Cardiac fibroblast (primary cell): ENCODE measurements at regions not wholly inside any gene's neighbourhood (a gene's known extent, or its start where the extent isn't known, plus 50 kb on each side); places are given as distances from the start of the nearest gene placed in this dataset.
"Not testable (repeated sequence)": the region's sequence is repeated elsewhere in the genome, so short reads cannot be mapped to it uniquely, and the experiment has no call there.

ENCODE experiments used
- DNase-seq, 2 donors: peaks; one replicate each; pipeline versions ENCODE4 v3.0.0 to v3.0.0-alpha.2; 2010; ENCODE audit warnings: low read depth in 2 of 2
- H3K4me3 ChIP-seq, 2 donors: replicated peaks in 1 of 2; 1 replicate in 1 of 2; 2 replicates in 1 of 2; pipeline ENCODE4 v1.5.1; 2011; ENCODE audit warnings: low read depth in 2 of 2, low read length in 2 of 2, mild to moderate bottlenecking in 2 of 2, moderate library complexity in 1 of 2
- TF ChIP-seq, protein P1 (sequence below): IDR thresholded peaks from one replicate; pipeline ENCODE4 v1.5.1; 2011; ENCODE audit warnings: low read depth, mild to moderate bottlenecking, low read length, inconsistent platforms

DNA sequence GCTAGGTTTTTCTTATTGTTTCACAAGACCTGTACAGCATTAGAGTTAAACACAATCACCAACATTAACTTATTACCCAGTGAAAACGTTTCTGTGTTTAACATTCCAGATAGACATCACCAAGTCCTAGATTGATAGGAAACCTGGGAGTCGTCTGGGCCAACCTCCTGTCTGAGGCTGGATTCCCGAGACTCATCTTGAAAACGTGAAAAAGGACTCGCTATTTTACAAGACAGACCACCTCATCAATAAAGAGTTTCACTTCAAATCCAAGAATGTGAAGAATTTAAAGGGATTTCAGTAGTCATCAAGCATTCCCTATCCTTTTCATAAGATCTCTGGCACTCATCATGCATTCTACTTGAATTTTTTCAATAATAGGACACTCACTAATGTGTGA, 626.6 kb downstream of the MCTP2 start:
- TF ChIP-seq, protein P1, sequence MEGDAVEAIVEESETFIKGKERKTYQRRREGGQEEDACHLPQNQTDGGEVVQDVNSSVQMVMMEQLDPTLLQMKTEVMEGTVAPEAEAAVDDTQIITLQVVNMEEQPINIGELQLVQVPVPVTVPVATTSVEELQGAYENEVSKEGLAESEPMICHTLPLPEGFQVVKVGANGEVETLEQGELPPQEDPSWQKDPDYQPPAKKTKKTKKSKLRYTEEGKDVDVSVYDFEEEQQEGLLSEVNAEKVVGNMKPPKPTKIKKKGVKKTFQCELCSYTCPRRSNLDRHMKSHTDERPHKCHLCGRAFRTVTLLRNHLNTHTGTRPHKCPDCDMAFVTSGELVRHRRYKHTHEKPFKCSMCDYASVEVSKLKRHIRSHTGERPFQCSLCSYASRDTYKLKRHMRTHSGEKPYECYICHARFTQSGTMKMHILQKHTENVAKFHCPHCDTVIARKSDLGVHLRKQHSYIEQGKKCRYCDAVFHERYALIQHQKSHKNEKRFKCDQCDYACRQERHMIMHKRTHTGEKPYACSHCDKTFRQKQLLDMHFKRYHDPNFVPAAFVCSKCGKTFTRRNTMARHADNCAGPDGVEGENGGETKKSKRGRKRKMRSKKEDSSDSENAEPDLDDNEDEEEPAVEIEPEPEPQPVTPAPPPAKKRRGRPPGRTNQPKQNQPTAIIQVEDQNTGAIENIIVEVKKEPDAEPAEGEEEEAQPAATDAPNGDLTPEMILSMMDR = no peak
- H3K4me3 ChIP-seq = no peak overlapping the region
- DNase-seq = no peak

DNA sequence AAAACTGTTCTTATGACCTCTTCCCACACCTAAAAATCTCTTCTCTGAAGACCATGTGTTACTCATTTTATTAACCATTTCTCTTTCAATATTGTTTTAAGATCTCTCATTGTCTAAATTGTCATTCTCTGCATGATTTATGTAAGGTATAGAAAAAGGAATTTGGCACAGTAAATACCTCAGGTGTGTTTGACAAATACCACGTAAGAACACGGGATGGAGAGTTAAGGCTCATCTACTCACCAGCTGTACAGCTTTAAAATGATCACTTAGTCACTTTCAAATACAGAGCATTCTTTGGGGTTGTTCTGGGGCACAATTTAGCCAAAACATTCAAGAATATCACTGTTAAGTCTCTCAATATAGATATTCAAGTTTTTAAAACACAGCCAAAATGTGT, 627.1 kb downstream of the MCTP2 start:
- TF ChIP-seq, protein P1 = no peak
- H3K4me3 ChIP-seq = no peak overlapping the region
- no peak for DNase-seq

DNA sequence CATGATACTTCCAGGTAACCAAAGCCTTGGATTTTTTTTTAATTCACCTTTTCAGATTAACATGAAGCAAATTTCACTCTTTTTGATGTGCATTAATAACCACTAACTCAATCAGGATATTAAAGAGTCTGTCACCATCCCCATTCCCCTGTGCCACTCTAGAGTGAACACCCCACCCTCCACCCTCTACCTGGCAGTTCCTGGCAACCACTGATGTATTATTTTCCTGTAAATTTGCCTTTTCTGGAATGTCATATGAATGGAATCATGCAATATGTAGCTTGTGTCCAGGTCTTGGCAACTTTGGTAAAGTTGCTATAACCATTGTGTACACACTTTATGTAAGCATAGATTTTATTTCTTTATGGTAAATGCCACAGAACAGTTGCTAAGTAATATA, 627.6 kb downstream of the MCTP2 start:
- DNase-seq = no peak
- H3K4me3 ChIP-seq = no peak overlapping the region
- TF ChIP-seq, protein P1 = no peak

DNA sequence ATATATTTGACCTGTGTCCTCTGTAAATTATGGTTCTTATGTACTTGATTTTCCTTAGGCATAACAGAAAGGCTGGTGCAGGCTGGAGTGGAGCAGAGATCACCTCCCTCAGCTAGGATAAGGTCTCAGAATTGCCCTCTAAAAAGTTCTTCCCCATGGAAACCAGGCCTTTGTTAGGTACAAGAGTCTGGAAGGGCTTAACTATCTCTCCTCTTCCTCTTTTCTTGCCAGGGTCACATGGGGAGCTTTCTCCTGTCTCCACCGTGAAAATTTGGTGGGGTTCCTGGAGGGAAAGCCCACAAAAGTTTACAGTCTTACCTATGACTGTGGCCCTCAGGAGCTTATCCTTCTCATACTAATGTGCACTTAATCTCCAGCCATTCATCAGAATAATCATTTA, 633.2 kb downstream of the MCTP2 start:
- no peak for DNase-seq
- TF ChIP-seq, protein P1 = no peak
- H3K4me3 ChIP-seq = no peak overlapping the region

DNA sequence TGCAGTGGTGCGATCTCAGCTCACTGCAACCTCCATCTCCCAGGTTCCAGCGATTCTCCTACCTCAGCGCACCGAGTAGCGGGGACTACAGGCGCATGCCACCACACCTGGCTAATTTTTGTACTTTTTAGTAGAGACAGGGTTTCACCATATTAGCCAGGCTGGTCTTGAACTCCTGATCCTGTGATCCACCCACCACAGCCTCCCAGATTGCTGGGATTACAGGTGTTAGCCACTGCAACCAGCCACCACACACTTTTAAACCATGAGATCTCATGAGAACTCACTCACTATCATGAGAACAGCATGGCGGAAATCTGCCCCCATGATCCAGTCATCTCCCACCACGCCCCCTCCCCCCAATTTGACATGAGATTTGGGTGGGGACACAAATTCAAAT, 636.9 kb downstream of the MCTP2 start:
- DNase-seq, H3K4me3 ChIP-seq: not testable (repeated sequence)

DNA sequence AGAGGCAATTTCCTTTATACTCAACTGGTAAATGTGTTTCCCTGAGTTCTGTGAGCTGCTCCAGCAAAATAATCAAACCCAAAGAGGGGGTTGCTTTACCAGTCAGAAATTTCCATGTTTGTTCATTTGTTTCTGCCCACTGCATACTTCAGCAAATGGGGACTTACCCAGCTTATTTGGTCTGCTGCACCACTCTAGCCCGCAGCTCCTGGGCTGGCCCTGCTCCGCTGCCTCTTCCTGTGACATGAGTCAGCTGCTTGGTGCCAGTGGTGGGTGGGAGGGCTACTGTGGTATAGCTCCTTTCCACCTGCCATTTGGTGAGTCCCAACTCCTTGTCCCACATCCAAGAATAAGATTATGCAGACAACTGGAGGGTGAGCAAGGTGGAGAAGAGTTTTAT, 644.2 kb downstream of the MCTP2 start:
- no peak overlapping the region for H3K4me3 ChIP-seq
- TF ChIP-seq, protein P1 = no peak
- no peak for DNase-seq

DNA sequence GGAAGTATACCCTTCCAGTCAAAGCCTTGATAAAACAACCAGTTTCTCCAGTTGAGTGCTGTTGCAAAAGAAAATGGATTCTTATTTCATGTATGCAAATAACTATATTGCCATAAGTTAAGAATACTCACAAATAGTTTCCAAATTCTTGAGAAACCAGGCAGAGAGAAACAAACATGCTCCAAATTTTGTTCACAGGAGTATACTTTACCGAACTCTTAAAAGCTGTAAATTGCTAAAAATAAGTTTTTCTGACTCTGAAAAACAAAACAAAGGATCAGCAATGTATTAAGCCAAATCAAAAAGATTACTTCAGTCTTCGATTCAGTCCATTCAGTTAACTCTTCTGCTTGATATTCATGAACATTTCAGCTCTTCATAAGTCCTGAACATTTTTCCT, 646.5 kb downstream of the MCTP2 start:
- TF ChIP-seq, protein P1 = no peak
- no peak overlapping the region for H3K4me3 ChIP-seq
- DNase-seq = no peak
